Epithelial cell of esophagus (primary cell): ENCODE measurements at regions not wholly inside any gene's neighbourhood (a gene's known extent, or its start where the extent isn't known, plus 50 kb on each side); places are given as distances from the start of the nearest gene placed in this dataset.

Source experiments
- DNase-seq: peaks from one replicate; pipeline ENCODE4 v3.0.0; 2010; ENCODE audit warnings: low read depth
- H3K4me3 ChIP-seq: 2 replicates; pipeline ENCODE4 v1.5.1; 2011; ENCODE audit warnings: mild to moderate bottlenecking, low read length, control low read depth
- TF ChIP-seq, protein P1 (sequence below): IDR thresholded peaks from 2 replicates; pipeline ENCODE4 v1.5.1; 2011; ENCODE audit warnings: low read depth, mild to moderate bottlenecking, low read length, control low read depth, inconsistent platforms; ENCODE audit not compliant: insufficient read depth; ENCODE audit errors: missing control alignments

DNA sequence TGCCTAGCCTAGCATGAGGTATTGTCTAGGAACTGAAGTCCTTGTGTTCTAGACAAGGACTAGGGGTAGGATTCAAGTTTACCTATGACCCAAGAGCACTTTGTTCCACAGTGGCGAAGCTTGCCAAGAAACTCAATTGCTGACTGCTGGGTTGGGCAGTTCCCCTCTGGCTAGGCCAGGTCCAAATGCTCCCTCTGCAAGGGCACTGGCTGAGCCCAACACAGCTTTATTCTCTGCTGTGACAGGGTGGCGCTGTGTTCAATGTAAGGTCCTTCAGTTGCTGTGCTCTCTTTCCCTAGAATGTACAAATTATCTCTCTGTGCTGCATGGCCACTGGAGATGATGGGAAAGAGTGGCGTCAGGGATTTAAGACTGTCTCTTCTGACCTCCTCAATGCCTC is 950.8 kb downstream of the HACE1 start:
- TF ChIP-seq, protein P1, sequence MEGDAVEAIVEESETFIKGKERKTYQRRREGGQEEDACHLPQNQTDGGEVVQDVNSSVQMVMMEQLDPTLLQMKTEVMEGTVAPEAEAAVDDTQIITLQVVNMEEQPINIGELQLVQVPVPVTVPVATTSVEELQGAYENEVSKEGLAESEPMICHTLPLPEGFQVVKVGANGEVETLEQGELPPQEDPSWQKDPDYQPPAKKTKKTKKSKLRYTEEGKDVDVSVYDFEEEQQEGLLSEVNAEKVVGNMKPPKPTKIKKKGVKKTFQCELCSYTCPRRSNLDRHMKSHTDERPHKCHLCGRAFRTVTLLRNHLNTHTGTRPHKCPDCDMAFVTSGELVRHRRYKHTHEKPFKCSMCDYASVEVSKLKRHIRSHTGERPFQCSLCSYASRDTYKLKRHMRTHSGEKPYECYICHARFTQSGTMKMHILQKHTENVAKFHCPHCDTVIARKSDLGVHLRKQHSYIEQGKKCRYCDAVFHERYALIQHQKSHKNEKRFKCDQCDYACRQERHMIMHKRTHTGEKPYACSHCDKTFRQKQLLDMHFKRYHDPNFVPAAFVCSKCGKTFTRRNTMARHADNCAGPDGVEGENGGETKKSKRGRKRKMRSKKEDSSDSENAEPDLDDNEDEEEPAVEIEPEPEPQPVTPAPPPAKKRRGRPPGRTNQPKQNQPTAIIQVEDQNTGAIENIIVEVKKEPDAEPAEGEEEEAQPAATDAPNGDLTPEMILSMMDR: no peak
- H3K4me3 ChIP-seq: no peak overlapping the region
- no peak for DNase-seq

DNA sequence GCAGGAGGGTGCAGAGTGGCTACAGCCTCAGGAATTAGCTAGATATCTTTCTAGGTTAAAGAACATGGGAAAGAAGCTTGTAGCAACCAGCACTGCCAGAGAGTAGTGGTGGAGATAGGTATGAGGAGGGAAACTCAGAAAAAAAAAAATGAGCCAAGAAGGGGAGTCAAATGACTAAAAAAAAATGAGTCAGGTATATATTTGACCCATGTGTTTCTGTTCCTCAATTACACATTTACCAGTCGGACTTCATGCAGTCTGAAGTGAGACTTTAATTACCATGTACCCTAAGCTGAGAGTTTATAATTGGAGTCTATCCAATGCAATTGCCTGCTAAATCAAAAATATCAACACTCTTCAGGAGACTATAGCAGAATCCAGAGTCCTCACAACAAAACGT is 964.6 kb downstream of the HACE1 start:
- TF ChIP-seq, protein P1: no peak
- no peak for DNase-seq
- H3K4me3 ChIP-seq: no peak overlapping the region

DNA sequence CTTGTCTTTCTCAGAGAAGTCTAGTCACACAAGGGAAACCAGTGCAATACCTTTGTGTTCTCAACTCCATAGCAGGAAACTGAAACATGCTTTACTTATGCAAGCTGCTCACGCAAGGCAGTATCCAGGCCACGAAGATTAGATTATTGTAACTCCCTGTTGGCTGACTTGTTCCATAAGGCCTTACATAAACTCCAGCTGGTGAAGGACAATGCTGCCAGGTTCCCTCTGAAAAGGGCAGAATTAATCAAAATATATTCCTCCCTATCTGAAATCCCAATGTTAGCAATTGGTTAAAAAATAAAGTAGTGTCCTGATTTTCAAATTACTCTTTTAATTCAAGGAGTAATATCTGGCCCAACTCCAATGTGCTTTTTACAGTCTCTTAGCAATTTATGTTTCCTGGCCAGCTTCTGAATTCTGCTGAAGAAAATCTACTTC is 966.6 kb downstream of the HACE1 start:
- TF ChIP-seq, protein P1: no peak
- DNase-seq: peak; percentile 27
- no peak overlapping the region for H3K4me3 ChIP-seq

DNA sequence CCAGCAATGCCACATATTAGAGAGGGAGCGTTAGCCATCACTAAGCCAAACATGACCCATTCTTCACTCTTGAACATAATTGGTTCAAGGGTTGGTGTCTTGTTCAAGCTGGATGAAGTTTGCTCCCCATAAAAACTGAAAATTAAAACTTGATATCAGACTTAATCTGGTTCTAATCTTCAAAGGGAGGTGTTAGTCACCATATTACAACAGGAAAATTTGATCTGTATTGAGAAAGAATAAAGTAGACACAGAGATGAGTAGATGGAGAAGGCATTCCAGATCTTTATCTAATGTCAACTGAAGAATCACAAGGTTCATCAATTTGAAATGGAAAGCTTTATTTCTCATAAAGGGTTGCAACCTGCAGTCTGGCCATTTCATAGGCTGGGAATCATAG is 972.8 kb downstream of the HACE1 start:
- H3K4me3 ChIP-seq: no peak overlapping the region
- TF ChIP-seq, protein P1: no peak
- DNase-seq: no peak

DNA sequence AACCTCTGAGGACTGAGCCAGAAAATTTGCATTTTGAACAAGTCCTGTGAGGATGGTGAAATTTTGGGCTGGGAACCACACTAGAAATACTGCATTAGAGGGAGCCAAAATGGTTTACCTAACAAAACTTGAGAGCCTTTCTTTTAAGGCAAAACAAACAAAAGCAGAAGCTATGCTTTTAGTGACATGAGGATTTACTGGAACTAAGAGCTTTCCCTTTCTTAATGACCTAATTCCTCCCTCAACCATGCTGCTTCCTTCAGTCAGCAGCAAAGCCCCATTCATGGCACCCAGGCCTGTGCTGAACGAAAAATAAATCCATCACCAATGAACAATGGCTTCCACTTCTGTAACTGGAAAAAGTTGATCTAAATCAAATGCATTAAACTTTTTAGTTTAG is 974.3 kb downstream of the HACE1 start:
- H3K4me3 ChIP-seq: no peak overlapping the region
- TF ChIP-seq, protein P1: no peak
- no peak for DNase-seq

DNA sequence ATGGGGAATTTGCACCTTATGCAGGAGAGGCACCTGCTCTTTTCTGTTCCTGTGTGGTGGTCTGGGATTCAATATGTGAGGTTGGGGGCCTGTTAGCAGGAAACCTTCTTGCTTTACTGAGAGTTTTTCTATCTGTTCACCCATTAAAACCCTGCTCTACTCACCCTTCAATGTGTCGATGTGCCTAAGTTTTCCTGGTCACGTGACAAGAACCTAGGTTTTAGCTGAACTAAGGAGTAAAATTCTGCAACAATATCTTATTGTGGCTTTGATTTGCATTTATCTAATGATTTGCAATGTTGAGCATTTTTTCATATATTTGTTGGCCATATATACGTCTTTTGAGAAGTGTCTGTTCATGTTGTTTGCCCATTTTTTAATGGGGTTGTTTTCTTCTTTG is 979.9 kb downstream of the HACE1 start:
- DNase-seq: no peak
- TF ChIP-seq, protein P1: no peak
- H3K4me3 ChIP-seq: no peak overlapping the region

DNA sequence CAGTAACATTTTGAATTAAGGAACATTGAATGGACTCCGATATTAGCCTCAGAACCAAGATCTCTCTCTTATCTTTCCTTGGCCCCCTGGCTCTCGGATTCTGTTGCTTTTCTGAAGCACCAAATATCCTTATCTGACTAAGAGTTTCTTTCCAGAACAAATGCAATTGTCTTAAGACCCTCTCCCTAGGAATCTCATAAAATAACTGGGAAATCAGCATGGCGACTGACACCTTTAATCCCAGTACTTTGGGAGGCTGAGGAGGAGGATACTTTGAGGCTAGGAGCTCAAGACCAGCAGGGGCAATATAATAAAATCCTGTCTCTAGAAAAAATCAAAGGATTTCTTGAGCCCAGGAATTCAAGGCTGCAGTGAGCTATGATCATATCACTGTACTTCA is 984.5 kb downstream of the HACE1 start:
- DNase-seq: no peak
- H3K4me3 ChIP-seq: no peak overlapping the region
- TF ChIP-seq, protein P1: no peak
